Keratinocyte (primary cell): ENCODE measurements at regions not wholly inside any gene's neighbourhood (a gene's known extent, or its start where the extent isn't known, plus 50 kb on each side); places are given as distances from the start of the nearest gene placed in this dataset.

Experiments used
- DNase-seq: peaks from one replicate; pipeline ENCODE4 v3.0.0-alpha.2; 2011; ENCODE audit warnings: low read depth, missing footprints, low spot score
- FAIRE-seq: peaks from 2 replicates; lab custom pipeline; 2011; peaks lifted over from hg19 to GRCh38; lab: Jason Lieb, UNC
- H2AFZ ChIP-seq: 2 replicates; pipeline ENCODE4 v1.6.0; 2012; ENCODE audit warnings: low read length, control low read depth, inconsistent platforms; ENCODE audit not compliant: control insufficient read depth
- H3K27ac ChIP-seq: 2 replicates; pipeline ENCODE4 v1.5.1; 2011; ENCODE audit warnings: low read length; ENCODE audit not compliant: control insufficient read depth, insufficient read depth
- H3K27me3 ChIP-seq: 3 replicates; pipeline ENCODE4 v1.6.0; 2011; ENCODE audit warnings: low read length; ENCODE audit not compliant: control insufficient read depth, insufficient read depth; ENCODE audit errors: extremely low read depth
- H3K36me3 ChIP-seq, 2 experiments: 2 replicates in 1 of 2; 3 replicates in 1 of 2; pipeline ENCODE4 v1.5.1; 2011; ENCODE audit warnings: low read length in 2 of 2, mild to moderate bottlenecking in 1 of 2; ENCODE audit not compliant: control insufficient read depth in 2 of 2, insufficient read depth in 2 of 2; ENCODE audit errors: extremely low read depth in 1 of 2
- H3K4me1 ChIP-seq: 3 replicates; pipeline ENCODE4 v1.5.1; 2011; ENCODE audit warnings: low read length; ENCODE audit not compliant: control insufficient read depth, insufficient read depth; ENCODE audit errors: extremely low read depth
- H3K4me2 ChIP-seq: 3 replicates; pipeline ENCODE4 v1.6.0; 2011; ENCODE audit warnings: low read depth, low read length; ENCODE audit not compliant: control insufficient read depth, insufficient read depth; ENCODE audit errors: extremely low read depth
- H3K4me3 ChIP-seq, 3 experiments: fragments of 200-600 bp in 1 of 3; sonication (generic) in 1 of 3; 2 replicates in 2 of 3; 3 replicates in 1 of 3; pipeline ENCODE4 v1.5.1; 2011 to 2016; ENCODE audit warnings: low read length in 3 of 3, mild to moderate bottlenecking in 3 of 3, control low read depth in 2 of 3, inconsistent platforms in 1 of 3, low read depth in 1 of 3, mixed read lengths in 1 of 3, mixed run types in 1 of 3, moderate library complexity in 1 of 3; ENCODE audit not compliant: control insufficient read depth in 2 of 3, insufficient read depth in 2 of 3; ENCODE audit errors: extremely low read depth in 1 of 3
- H3K79me2 ChIP-seq: 2 replicates; pipeline ENCODE4 v1.6.0; 2012; ENCODE audit warnings: low read length; ENCODE audit not compliant: control insufficient read depth, insufficient read depth
- H3K9ac ChIP-seq: 3 replicates; pipeline ENCODE4 v1.6.0; 2011; ENCODE audit warnings: low read length; ENCODE audit not compliant: control insufficient read depth, insufficient read depth; ENCODE audit errors: extremely low read depth
- H3K9me1 ChIP-seq: 3 replicates; pipeline ENCODE4 v1.6.0; 2011; ENCODE audit warnings: low read length; ENCODE audit not compliant: control insufficient read depth, insufficient read depth; ENCODE audit errors: extremely low read depth
- H3K9me3 ChIP-seq: 2 replicates; pipeline ENCODE4 v1.5.1; 2012; ENCODE audit warnings: low read depth, low read length; ENCODE audit not compliant: control insufficient read depth
- H4K20me1 ChIP-seq: 3 replicates; pipeline ENCODE4 v1.6.0; 2011; ENCODE audit warnings: low read length; ENCODE audit not compliant: control insufficient read depth, insufficient read depth; ENCODE audit errors: extremely low read depth
- CTCF ChIP-seq, 3 experiments: IDR thresholded peaks in 1 of 3; conservative IDR thresholded peaks in 1 of 3; optimal IDR thresholded peaks in 1 of 3; 2 replicates in 2 of 3; 3 replicates in 1 of 3; pipeline versions ENCODE3 to v1.5.1; 2011; ENCODE audit warnings: low read length in 3 of 3, mild to moderate bottlenecking in 3 of 3, moderate library complexity in 2 of 3, control low read depth in 1 of 3, inconsistent platforms in 1 of 3; ENCODE audit not compliant: insufficient read depth in 2 of 3; ENCODE audit errors: extremely low read depth in 1 of 3
- EZH2 ChIP-seq: IDR thresholded peaks from one replicate; pipeline ENCODE4 v1.6.1; 2012; ENCODE audit warnings: inconsistent platforms, mild to moderate bottlenecking, low read length, moderate library complexity
- dilution Hi-C: fragments of 300-500 bp; cut with MboI; formaldehyde crosslinking; loops from one replicate; pipeline ENCODE4 v1.7.0; 2020; ENCODE audit warnings: low sequenced_read_pairs; ENCODE audit not compliant: extremely low pct_ligation_motif_present

- no peak for FAIRE-seq
- dilution Hi-C loops, result no loop called here
These were observed 161.7 kb upstream of the PARP11 start for GRCh38 chr12:4034921-4035320.

GRCh38 chr12:4032924-4033615 is 159.9 kb upstream of the PARP11 start:
- no peaks in the 10 kb centered on the region for H3K9me3 ChIP-seq
- FAIRE-seq, result peak; percentile 83
- peak overlapping the region; percentile 45 for H3K27ac ChIP-seq
- H3K4me1 ChIP-seq, result peaks cover 29% of the 10 kb centered on the region
- H3K27me3 ChIP-seq, result no peaks in the 10 kb centered on the region
- DNase-seq, result peak; percentile 76
- peak overlapping the region; percentile 1 for H2AFZ ChIP-seq
- no peak for TF ChIP-seq CTCF (optimal IDR thresholded peaks at IDR 0.05 in 1 of 3, IDR thresholded peaks at IDR 0.05 in 1 of 3, conservative IDR thresholded peaks at IDR 0.05 in 1 of 3; ENCODE audit: extremely low read depth in 1 of 3, insufficient read depth in 2 of 3, low read length in 3 of 3)
- TF ChIP-seq EZH2, result no peak
- dilution Hi-C loops, result no loop called here
- H3K79me2 ChIP-seq, result no peaks in the 10 kb centered on the region
- no peak overlapping the region for H3K9ac ChIP-seq
- no peaks in the 10 kb centered on the region for H4K20me1 ChIP-seq
- H3K4me3 ChIP-seq, result peak overlapping the region in 1 of 3 experiments; percentile 5
- no peaks in the 10 kb centered on the region for H3K36me3 ChIP-seq
- H3K9me1 ChIP-seq, result no peaks in the 10 kb centered on the region
- H3K4me2 ChIP-seq, result peak overlapping the region; percentile 49

More at GRCh38 chr12:4034921-4035320, 161.7 kb upstream of the PARP11 start:
- no peaks in the 10 kb centered on the region for H4K20me1 ChIP-seq
- H3K4me3 ChIP-seq, result no peak overlapping the region
- no peak for DNase-seq
- H3K9ac ChIP-seq, result no peak overlapping the region
- H3K79me2 ChIP-seq, result no peaks in the 10 kb centered on the region
- no peak overlapping the region for H3K27ac ChIP-seq
- no peaks in the 10 kb centered on the region for H3K9me1 ChIP-seq
- no peak overlapping the region for H2AFZ ChIP-seq
- peaks cover 29% of the 10 kb centered on the region for H3K4me1 ChIP-seq
- no peak overlapping the region for H3K4me2 ChIP-seq
- H3K9me3 ChIP-seq, result no peaks in the 10 kb centered on the region
- no peaks in the 10 kb centered on the region for H3K27me3 ChIP-seq
- H3K36me3 ChIP-seq, result no peaks in the 10 kb centered on the region
- TF ChIP-seq EZH2, result no peak
- TF ChIP-seq CTCF (optimal IDR thresholded peaks at IDR 0.05 in 1 of 3, IDR thresholded peaks at IDR 0.05 in 1 of 3, conservative IDR thresholded peaks at IDR 0.05 in 1 of 3; ENCODE audit: extremely low read depth in 1 of 3, insufficient read depth in 2 of 3, low read length in 3 of 3), result no peak
